HEK293 (cell line): ENCODE measurements at regions not wholly inside any gene's neighbourhood (a gene's known extent, or its start where the extent isn't known, plus 50 kb on each side); places are given as distances from the start of the nearest gene placed in this dataset.

Experiments used
- CTCF ChIA-PET: fragments of 350-600 bp; formaldehyde crosslinking; extraction: SDS; loops from one replicate; lab custom pipeline; 2021; ENCODE audit warnings: antibody characterized with exemption; lab: Yijun Ruan, JAX
- POLR2A ChIA-PET: fragments of 300-600 bp; formaldehyde crosslinking; extraction: SDS; loops from one replicate; lab custom pipeline; 2020; ENCODE audit warnings: antibody characterized with exemption, inconsistent platforms; lab: Yijun Ruan, JAX
- H3K27ac ChIP-seq: fragments of 200-500 bp; sonication (Bioruptor generic); 2 replicates; pipeline ENCODE4 v1.5.1; 2014; ENCODE audit warnings: low read depth, low read length, control low read depth, inconsistent platforms; ENCODE audit errors: extremely low read depth
- H3K36me3 ChIP-seq, 2 experiments: fragments of 200-500 bp in 1 of 2; sonication (Bioruptor generic) in 1 of 2; 1 replicate in 1 of 2; 2 replicates in 1 of 2; pipeline ENCODE4 v1.5.1; 2014 to 2017; ENCODE audit warnings: inconsistent platforms in 2 of 2, low read length in 2 of 2; ENCODE audit not compliant: control insufficient read depth in 2 of 2, insufficient read depth in 1 of 2
- H3K4me1 ChIP-seq: fragments of 200-500 bp; sonication (Bioruptor generic); 2 replicates; pipeline ENCODE4 v1.5.1; 2014; ENCODE audit warnings: mild to moderate bottlenecking, low read length, inconsistent platforms; ENCODE audit not compliant: control insufficient read depth, insufficient read depth
- H3K4me3 ChIP-seq: 2 replicates; pipeline ENCODE4 v1.5.1; 2011; ENCODE audit warnings: low read depth, mild to moderate bottlenecking, control low read depth, low read length, moderate library complexity
- H3K9me3 ChIP-seq: fragments of 200-500 bp; sonication (Bioruptor generic); 2 replicates; pipeline ENCODE4 v1.5.1; 2014; ENCODE audit warnings: low read depth, low read length, inconsistent platforms; ENCODE audit not compliant: control insufficient read depth, insufficient read depth
- FEZF1 ChIP-seq: fragments of 450-650 bp; formaldehyde crosslinking; IDR thresholded peaks from 2 replicates; pipeline ENCODE4 v1.5.1; 2016; ENCODE audit warnings: missing biosample characterization, missing genetic modification characterization
- GLIS1 ChIP-seq: fragments of 450-650 bp; formaldehyde crosslinking; IDR thresholded peaks from 2 replicates; pipeline ENCODE4 v1.5.1; 2016; ENCODE audit warnings: missing biosample characterization, missing genetic modification characterization
- GLIS2 ChIP-seq: fragments of 450-650 bp; formaldehyde crosslinking; IDR thresholded peaks from 2 replicates; pipeline ENCODE4 v1.5.1; 2016; ENCODE audit warnings: missing biosample characterization, missing genetic modification characterization
- HOXA7 ChIP-seq: sonication (generic); formaldehyde crosslinking; IDR thresholded peaks from 2 replicates; pipeline ENCODE4 v1.8.1; 2022; ENCODE audit warnings: missing genetic modification reagents, borderline replicate concordance
- MYNN ChIP-seq: fragments of 450-650 bp; formaldehyde crosslinking; IDR thresholded peaks from 2 replicates; pipeline ENCODE4 v1.5.1; 2016; ENCODE audit warnings: missing biosample characterization, missing genetic modification characterization, borderline replicate concordance
- PRDM10 ChIP-seq: fragments of 450-650 bp; formaldehyde crosslinking; IDR thresholded peaks from 2 replicates; pipeline ENCODE4 v1.5.1; 2016; ENCODE audit warnings: missing biosample characterization, missing genetic modification characterization
- TRIM28 ChIP-seq: IDR thresholded peaks from 2 replicates; pipeline ENCODE4 v1.6.1; 2011; ENCODE audit warnings: low read length, control low read depth, borderline replicate concordance
- ZBTB1 ChIP-seq: fragments of 450-650 bp; formaldehyde crosslinking; IDR thresholded peaks from 2 replicates; pipeline ENCODE4 v1.5.1; 2016; ENCODE audit warnings: missing biosample characterization, missing genetic modification characterization
- ZBTB17 ChIP-seq: fragments of 450-650 bp; formaldehyde crosslinking; IDR thresholded peaks from 2 replicates; pipeline ENCODE4 v1.5.1; 2016; ENCODE audit warnings: missing biosample characterization, missing genetic modification characterization
- ZBTB21 ChIP-seq: fragments of 450-650 bp; formaldehyde crosslinking; IDR thresholded peaks from 2 replicates; pipeline ENCODE4 v1.5.1; 2017; ENCODE audit warnings: missing biosample characterization, missing genetic modification characterization
- ZEB2 ChIP-seq: fragments of 450-650 bp; formaldehyde crosslinking; IDR thresholded peaks from 2 replicates; pipeline ENCODE4 v1.5.1; 2016; ENCODE audit warnings: missing biosample characterization, missing genetic modification characterization
- ZFP69B ChIP-seq: fragments of 450-650 bp; formaldehyde crosslinking; IDR thresholded peaks from 2 replicates; pipeline ENCODE4 v1.5.1; 2016; ENCODE audit warnings: missing biosample characterization, missing genetic modification characterization
- ZNF10 ChIP-seq: fragments of 450-650 bp; formaldehyde crosslinking; IDR thresholded peaks from 2 replicates; pipeline ENCODE4 v1.5.1; 2017; ENCODE audit warnings: missing biosample characterization, missing genetic modification characterization
- ZNF121 ChIP-seq: fragments of 450-650 bp; formaldehyde crosslinking; IDR thresholded peaks from 2 replicates; pipeline ENCODE4 v1.5.1; 2016; ENCODE audit warnings: missing biosample characterization, missing genetic modification characterization
- ZNF132 ChIP-seq: fragments of 450-650 bp; formaldehyde crosslinking; IDR thresholded peaks from 2 replicates; pipeline ENCODE4 v1.5.1; 2017; ENCODE audit warnings: missing biosample characterization, missing genetic modification characterization, borderline replicate concordance
- ZNF16 ChIP-seq: fragments of 450-650 bp; formaldehyde crosslinking; IDR thresholded peaks from 2 replicates; pipeline ENCODE4 v1.5.1; 2016; ENCODE audit warnings: low read depth, missing biosample characterization, missing genetic modification characterization
- ZNF211 ChIP-seq: fragments of 450-650 bp; formaldehyde crosslinking; IDR thresholded peaks from 2 replicates; pipeline ENCODE4 v1.5.1; 2016; ENCODE audit warnings: low read depth, missing biosample characterization, missing genetic modification characterization
- ZNF214 ChIP-seq: fragments of 450-650 bp; formaldehyde crosslinking; IDR thresholded peaks from 2 replicates; pipeline ENCODE4 v1.5.1; 2017; ENCODE audit warnings: missing biosample characterization, mild to moderate bottlenecking, missing genetic modification characterization, borderline replicate concordance
- ZNF391 ChIP-seq: fragments of 450-650 bp; formaldehyde crosslinking; IDR thresholded peaks from 2 replicates; pipeline ENCODE4 v1.5.1; 2016; ENCODE audit warnings: low read depth, missing biosample characterization, missing genetic modification characterization, borderline replicate concordance
- ZNF416 ChIP-seq: fragments of 450-650 bp; formaldehyde crosslinking; IDR thresholded peaks from 2 replicates; pipeline ENCODE4 v1.5.1; 2016; ENCODE audit warnings: missing biosample characterization, missing genetic modification characterization
- ZNF555 ChIP-seq: fragments of 450-650 bp; formaldehyde crosslinking; conservative IDR thresholded peaks from 2 replicates; pipeline ENCODE4 v1.5.1; 2017; ENCODE audit warnings: missing biosample characterization, mild to moderate bottlenecking, missing genetic modification characterization, inconsistent platforms
- ZNF558 ChIP-seq: fragments of 450-650 bp; formaldehyde crosslinking; IDR thresholded peaks from 2 replicates; pipeline ENCODE4 v1.5.1; 2016; ENCODE audit warnings: missing biosample characterization, missing genetic modification characterization
- ZNF560 ChIP-seq: fragments of 450-650 bp; formaldehyde crosslinking; IDR thresholded peaks from 2 replicates; pipeline ENCODE4 v1.5.1; 2017; ENCODE audit warnings: missing biosample characterization, missing genetic modification characterization, borderline replicate concordance
- ZNF561 ChIP-seq: fragments of 450-650 bp; IDR thresholded peaks from 2 replicates; pipeline ENCODE4 v1.5.1; 2018; ENCODE audit warnings: missing biosample characterization, missing genetic modification characterization, borderline replicate concordance
- ZNF580 ChIP-seq: fragments of 450-650 bp; formaldehyde crosslinking; IDR thresholded peaks from 2 replicates; pipeline ENCODE4 v1.5.1; 2016; ENCODE audit warnings: missing biosample characterization, missing genetic modification characterization
- ZNF585B ChIP-seq: fragments of 450-650 bp; formaldehyde crosslinking; IDR thresholded peaks from 2 replicates; pipeline ENCODE4 v1.5.1; 2016; ENCODE audit warnings: missing biosample characterization, missing genetic modification characterization
- ZNF610 ChIP-seq: fragments of 450-650 bp; formaldehyde crosslinking; IDR thresholded peaks from 2 replicates; pipeline ENCODE4 v1.5.1; 2016; ENCODE audit warnings: missing biosample characterization, missing genetic modification characterization, borderline replicate concordance
- ZNF623 ChIP-seq: fragments of 450-650 bp; formaldehyde crosslinking; IDR thresholded peaks from 2 replicates; pipeline ENCODE4 v1.5.1; 2016; ENCODE audit warnings: missing biosample characterization, missing genetic modification characterization
- ZNF654 ChIP-seq: fragments of 450-650 bp; formaldehyde crosslinking; IDR thresholded peaks from 2 replicates; pipeline ENCODE4 v1.5.1; 2016; ENCODE audit warnings: low read depth, missing biosample characterization, missing genetic modification characterization
- ZNF658 ChIP-seq: fragments of 450-650 bp; formaldehyde crosslinking; IDR thresholded peaks from 2 replicates; pipeline ENCODE4; 2016; ENCODE audit warnings: missing biosample characterization, missing genetic modification characterization
- ZNF660 ChIP-seq: fragments of 450-650 bp; IDR thresholded peaks from 2 replicates; pipeline ENCODE4 v1.5.1; 2018; ENCODE audit warnings: missing biosample characterization, mild to moderate bottlenecking, missing genetic modification characterization
- TF ChIP-seq, protein P1 (sequence below): fragments of 450-650 bp; formaldehyde crosslinking; IDR thresholded peaks from 2 replicates; pipeline ENCODE4 v1.5.1; 2016; ENCODE audit warnings: missing biosample characterization, missing genetic modification characterization, borderline replicate concordance
- TF ChIP-seq, protein P2 (sequence below): fragments of 450-650 bp; formaldehyde crosslinking; IDR thresholded peaks from 2 replicates; pipeline ENCODE4 v1.5.1; 2016; ENCODE audit warnings: missing biosample characterization, missing genetic modification characterization

DNA sequence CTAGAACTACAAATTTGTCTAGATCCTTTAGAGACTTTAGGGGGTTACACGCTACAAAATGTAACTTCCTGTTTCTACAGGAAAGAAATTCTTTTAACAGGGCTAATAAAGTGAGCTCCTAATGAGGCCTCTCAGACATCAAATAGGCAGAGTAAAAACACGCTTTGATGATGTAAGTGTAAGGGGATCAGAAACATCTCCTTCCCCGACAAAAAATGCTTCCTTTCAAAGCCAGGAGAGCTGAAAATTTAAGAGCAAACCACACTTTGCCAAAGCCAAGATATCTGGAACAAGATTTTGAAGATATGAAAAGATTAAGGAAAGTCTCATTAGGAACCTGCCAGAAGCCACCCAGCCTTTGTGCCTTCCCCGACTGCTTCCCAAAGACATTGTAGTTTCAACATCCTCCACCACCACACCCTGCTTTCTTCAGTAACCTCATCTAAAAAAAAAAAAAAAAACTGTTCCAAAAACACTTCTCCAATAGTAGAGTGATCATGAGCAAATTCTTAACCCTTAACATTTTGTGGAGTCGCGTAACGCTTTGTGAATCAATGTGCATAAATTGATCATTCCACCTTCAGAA is 505.0 kb upstream of the THBS1 start:
- no peak overlapping the region for H3K27ac ChIP-seq
- no peak overlapping the region for H3K4me3 ChIP-seq
- no peaks in the 10 kb centered on the region for H3K9me3 ChIP-seq
- H3K4me1 ChIP-seq, result no peaks in the 10 kb centered on the region
- TF ChIP-seq ZNF658 (tag by site-specific recombination) (no peak), ZNF580 (tag by site-specific recombination) (no peak), TRIM28 (no peak), ZNF416 (tag by site-specific recombination) (no peak), ZNF16 (tag by site-specific recombination) (no peak), PRDM10 (tag by site-specific recombination) (no peak), ZNF561 (tag by site-specific recombination) (no peak), ZBTB1 (tag by site-specific recombination) (no peak), GLIS1 (no peak), ZNF132 (no peak), ZNF121 (tag by site-specific recombination) (no peak), HOXA7 (CRISPR knock-in tag) (no peak), FEZF1 (no peak), ZNF211 (no peak), ZNF654 (tag by site-specific recombination) (no peak), ZNF610 (tag by site-specific recombination) (no peak), ZNF558 (tag by site-specific recombination) (no peak)
- TF ChIP-seq, protein P1, sequence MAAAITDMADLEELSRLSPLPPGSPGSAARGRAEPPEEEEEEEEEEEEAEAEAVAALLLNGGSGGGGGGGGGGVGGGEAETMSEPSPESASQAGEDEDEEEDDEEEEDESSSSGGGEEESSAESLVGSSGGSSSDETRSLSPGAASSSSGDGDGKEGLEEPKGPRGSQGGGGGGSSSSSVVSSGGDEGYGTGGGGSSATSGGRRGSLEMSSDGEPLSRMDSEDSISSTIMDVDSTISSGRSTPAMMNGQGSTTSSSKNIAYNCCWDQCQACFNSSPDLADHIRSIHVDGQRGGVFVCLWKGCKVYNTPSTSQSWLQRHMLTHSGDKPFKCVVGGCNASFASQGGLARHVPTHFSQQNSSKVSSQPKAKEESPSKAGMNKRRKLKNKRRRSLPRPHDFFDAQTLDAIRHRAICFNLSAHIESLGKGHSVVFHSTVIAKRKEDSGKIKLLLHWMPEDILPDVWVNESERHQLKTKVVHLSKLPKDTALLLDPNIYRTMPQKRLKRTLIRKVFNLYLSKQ (tag by site-specific recombination), result no peak
- POLR2A ChIA-PET, result no interaction called here
- CTCF ChIA-PET, result no interaction called here
- no peaks in the 10 kb centered on the region for H3K36me3 ChIP-seq

- H3K36me3 ChIP-seq, result no peaks in the 10 kb centered on the region
- no peak overlapping the region for H3K4me3 ChIP-seq
- H3K27ac ChIP-seq, result no peak overlapping the region
- H3K4me1 ChIP-seq, result no peaks in the 10 kb centered on the region
- no peaks in the 10 kb centered on the region for H3K9me3 ChIP-seq
- ChIA-PET POLR2A (no interaction called here), CTCF (no interaction called here)
- no peak for TF ChIP-seq ZNF585B
- no peak for TF ChIP-seq ZBTB21
- TF ChIP-seq ZBTB17, result no peak
- TF ChIP-seq ZNF555 (tag by site-specific recombination), result no peak
- TF ChIP-seq ZNF214, result no peak
- no peak for TF ChIP-seq ZEB2 (tag by site-specific recombination)
- no peak for TF ChIP-seq ZNF660 (tag by site-specific recombination)
- TF ChIP-seq ZFP69B (tag by site-specific recombination), result no peak
- TF ChIP-seq ZNF10 (tag by site-specific recombination), result no peak
- no peak for TF ChIP-seq ZNF560
- no peak for TF ChIP-seq GLIS2 (tag by site-specific recombination)
- no peak for TF ChIP-seq ZNF391 (tag by site-specific recombination)
- TF ChIP-seq ZNF623 (tag by site-specific recombination), result no peak
- no peak for TF ChIP-seq MYNN (tag by site-specific recombination)
- TF ChIP-seq, protein P2, sequence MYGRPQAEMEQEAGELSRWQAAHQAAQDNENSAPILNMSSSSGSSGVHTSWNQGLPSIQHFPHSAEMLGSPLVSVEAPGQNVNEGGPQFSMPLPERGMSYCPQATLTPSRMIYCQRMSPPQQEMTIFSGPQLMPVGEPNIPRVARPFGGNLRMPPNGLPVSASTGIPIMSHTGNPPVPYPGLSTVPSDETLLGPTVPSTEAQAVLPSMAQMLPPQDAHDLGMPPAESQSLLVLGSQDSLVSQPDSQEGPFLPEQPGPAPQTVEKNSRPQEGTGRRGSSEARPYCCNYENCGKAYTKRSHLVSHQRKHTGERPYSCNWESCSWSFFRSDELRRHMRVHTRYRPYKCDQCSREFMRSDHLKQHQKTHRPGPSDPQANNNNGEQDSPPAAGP, result no peak
These were observed 502.9 kb upstream of the THBS1 start for GRCh38 chr15:39078026-39078425.
